Uterus (tissue), 3 donors: ENCODE measurements at regions not wholly inside any gene's neighbourhood (a gene's known extent, or its start where the extent isn't known, plus 50 kb on each side); places are given as distances from the start of the nearest gene placed in this dataset.
"Not testable (repeated sequence)": the region's sequence is repeated elsewhere in the genome, so short reads cannot be mapped to it uniquely, and the experiment has no call there.

Source experiments
- DNase-seq, 2 donors: peaks; one replicate each; pipeline ENCODE4 v3.0.0-alpha.2; 2019 to 2020
- H3K27ac ChIP-seq, 2 donors: fragments of 200-600 bp; sonication (generic); 1 replicate in 1 of 2; 2 replicates in 1 of 2; pipeline ENCODE4 v1.5.1; 2016 to 2018
- H3K27me3 ChIP-seq, 2 donors: fragments of 200-600 bp; sonication (generic); one replicate each; pipeline ENCODE4 v1.5.1; 2018 to 2019; ENCODE audit warnings: control low read depth in 1 of 2
- H3K36me3 ChIP-seq, 2 donors: fragments of 200-600 bp; sonication (generic); one replicate each; pipeline ENCODE4 v1.5.1; 2019; ENCODE audit warnings: control low read depth in 1 of 2
- H3K4me1 ChIP-seq, 2 donors: fragments of 200-600 bp; sonication (generic); one replicate each; pipeline ENCODE4 v1.5.1; 2018 to 2019; ENCODE audit warnings: control low read depth in 1 of 2
- H3K4me3 ChIP-seq, 2 donors: fragments of 200-600 bp; sonication (generic); 1 replicate in 1 of 2; 2 replicates in 1 of 2; pipeline ENCODE4 v1.5.1; 2018 to 2019; ENCODE audit warnings: mild to moderate bottlenecking in 1 of 2
- H3K9me3 ChIP-seq, 2 donors: fragments of 200-600 bp; sonication (generic); one replicate each; pipeline ENCODE4 v1.5.1; 2019; ENCODE audit warnings: control low read depth in 1 of 2
- POLR2A ChIP-seq, 2 donors: fragments of 450-650 bp; IDR thresholded peaks; one replicate each; pipeline ENCODE4 v1.6.1; 2016; ENCODE audit warnings: antibody characterized with exemption in 2 of 2, mild to moderate bottlenecking in 1 of 2, moderate library complexity in 1 of 2
- intact Hi-C: fragments of 100-400 bp; cut with DNase I; formaldehyde crosslinking; loops from one replicate; pipeline ENCODE4 v1.15.1; 2023; ENCODE audit warnings: low total_unique reads
- TF ChIP-seq, protein P1 (sequence below), 4 experiments: fragments of 200-600 bp in 2 of 4; fragments of 450-650 bp in 2 of 4; sonication (generic) in 2 of 4; IDR thresholded peaks; one replicate each; pipeline ENCODE4 v1.5.1; 2016 to 2019; ENCODE audit warnings: antibody characterized with exemption in 4 of 4, mild to moderate bottlenecking in 2 of 4, moderate library complexity in 1 of 4
- donor health status: DM: yes; HTN: yes; CAD: no.

DNA sequence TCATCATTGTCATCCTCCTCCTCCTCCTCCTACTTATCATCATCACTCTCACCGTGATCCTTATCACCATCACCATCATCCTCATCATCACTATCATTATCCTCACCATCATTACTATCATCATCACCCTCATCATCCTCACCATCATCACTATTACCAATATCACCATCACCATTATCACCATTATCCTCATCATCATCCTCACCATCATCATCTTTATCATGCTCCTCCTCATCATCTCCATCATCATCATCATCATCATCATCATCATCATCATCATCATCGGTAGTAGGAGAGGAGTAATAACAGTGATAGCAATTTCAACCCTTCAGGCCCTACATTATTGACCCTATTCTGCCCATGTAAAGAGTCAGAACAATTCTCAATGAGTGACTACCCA is 345.9 kb upstream of the ZNF32 start:
- intact Hi-C loops: no loop called here
- no peak overlapping the region for H3K27ac ChIP-seq
- TF ChIP-seq POLR2A (IDR thresholded peaks at IDR 0.05): no peak
- TF ChIP-seq, protein P1, sequence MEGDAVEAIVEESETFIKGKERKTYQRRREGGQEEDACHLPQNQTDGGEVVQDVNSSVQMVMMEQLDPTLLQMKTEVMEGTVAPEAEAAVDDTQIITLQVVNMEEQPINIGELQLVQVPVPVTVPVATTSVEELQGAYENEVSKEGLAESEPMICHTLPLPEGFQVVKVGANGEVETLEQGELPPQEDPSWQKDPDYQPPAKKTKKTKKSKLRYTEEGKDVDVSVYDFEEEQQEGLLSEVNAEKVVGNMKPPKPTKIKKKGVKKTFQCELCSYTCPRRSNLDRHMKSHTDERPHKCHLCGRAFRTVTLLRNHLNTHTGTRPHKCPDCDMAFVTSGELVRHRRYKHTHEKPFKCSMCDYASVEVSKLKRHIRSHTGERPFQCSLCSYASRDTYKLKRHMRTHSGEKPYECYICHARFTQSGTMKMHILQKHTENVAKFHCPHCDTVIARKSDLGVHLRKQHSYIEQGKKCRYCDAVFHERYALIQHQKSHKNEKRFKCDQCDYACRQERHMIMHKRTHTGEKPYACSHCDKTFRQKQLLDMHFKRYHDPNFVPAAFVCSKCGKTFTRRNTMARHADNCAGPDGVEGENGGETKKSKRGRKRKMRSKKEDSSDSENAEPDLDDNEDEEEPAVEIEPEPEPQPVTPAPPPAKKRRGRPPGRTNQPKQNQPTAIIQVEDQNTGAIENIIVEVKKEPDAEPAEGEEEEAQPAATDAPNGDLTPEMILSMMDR (IDR thresholded peaks at IDR 0.05): no peak
- H3K36me3 ChIP-seq: no peaks in the 10 kb centered on the region
- H3K27me3 ChIP-seq: no peaks in the 10 kb centered on the region
- H3K4me1 ChIP-seq: no peaks in the 10 kb centered on the region
- no peak for DNase-seq
- H3K4me3 ChIP-seq: no peak overlapping the region
- no peaks in the 10 kb centered on the region for H3K9me3 ChIP-seq

DNA sequence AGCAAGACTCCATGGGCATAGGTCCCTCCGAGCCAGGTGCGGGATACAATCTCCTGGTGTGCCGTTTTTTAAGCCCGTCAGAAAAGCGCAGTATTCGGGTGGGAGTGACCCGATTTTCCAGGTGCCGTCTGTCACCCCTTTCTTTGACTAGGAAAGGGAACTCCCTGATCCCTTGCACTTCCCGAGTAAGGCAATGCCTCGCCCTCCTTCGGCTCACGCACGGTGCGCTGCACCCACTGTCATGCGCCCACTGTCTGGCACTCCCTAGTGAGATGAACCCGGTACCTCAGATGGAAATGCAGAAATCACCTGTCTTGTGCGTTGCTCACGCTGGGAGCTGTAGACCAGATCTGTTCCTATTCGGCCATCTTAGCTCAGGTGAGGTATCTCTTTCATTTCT is 344.1 kb upstream of the ZNF32 start:
- intact Hi-C loops, H3K27me3 ChIP-seq, H3K9me3 ChIP-seq, DNase-seq, H3K4me1 ChIP-seq, H3K27ac ChIP-seq, H3K4me3 ChIP-seq, H3K36me3 ChIP-seq: not testable (repeated sequence)

DNA sequence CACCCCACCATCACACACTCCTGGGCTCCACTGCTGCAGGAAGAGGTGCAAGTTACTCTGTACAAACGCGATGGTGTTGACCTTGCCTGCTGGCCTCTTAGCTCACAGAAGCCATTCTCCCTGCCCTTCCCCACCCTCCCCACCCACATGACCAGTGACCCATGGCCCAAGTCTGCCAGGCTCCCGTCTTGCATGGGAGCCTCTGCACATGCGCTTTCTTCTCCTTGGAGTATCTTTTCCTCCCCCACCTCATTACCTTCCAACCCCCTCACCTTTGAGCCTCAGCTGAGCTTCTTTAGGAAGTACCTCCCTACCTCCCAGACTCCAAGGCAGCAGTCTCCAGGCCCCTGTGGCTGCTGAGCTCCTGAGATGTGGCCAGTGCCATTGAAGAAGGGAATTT is 337.7 kb upstream of the ZNF32 start:
- DNase-seq: no peak
- H3K4me1 ChIP-seq: no peaks in the 10 kb centered on the region

DNA sequence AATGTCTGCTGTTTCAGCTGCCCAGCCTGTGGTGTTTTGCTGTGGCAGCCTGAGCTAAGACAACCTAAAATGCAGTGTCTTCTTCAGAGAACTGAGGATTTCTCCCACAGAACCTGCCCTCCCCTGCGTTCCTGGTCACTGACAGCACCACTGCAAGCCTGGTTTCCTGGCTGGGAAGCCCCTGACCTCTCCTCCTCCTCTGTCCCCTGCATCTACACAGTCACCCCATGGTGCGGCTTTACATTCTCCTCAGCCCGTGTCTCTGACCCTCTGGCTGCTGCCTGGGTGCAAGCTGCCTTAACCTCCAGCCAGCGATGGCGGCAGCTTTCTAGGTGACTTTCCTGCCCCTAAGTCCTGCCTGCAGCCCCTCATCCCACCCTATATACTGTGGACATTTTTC is 337.3 kb upstream of the ZNF32 start:
- TF ChIP-seq POLR2A (IDR thresholded peaks at IDR 0.05): no peak
- TF ChIP-seq, protein P1 (IDR thresholded peaks at IDR 0.05): no peak
- intact Hi-C loops: no loop called here
- H3K36me3 ChIP-seq: no peaks in the 10 kb centered on the region
- H3K27ac ChIP-seq: no peak overlapping the region
- no peaks in the 10 kb centered on the region for H3K4me1 ChIP-seq
- H3K9me3 ChIP-seq: no peaks in the 10 kb centered on the region
- no peak overlapping the region for H3K4me3 ChIP-seq
- no peaks in the 10 kb centered on the region for H3K27me3 ChIP-seq
- DNase-seq: no peak

More for the DNA sequence above, 337.7 kb upstream of the ZNF32 start:
- Histone ChIP-seq H3K27ac (no peak overlapping the region), H3K36me3 (no peaks in the 10 kb centered on the region), H3K27me3 (no peaks in the 10 kb centered on the region), H3K4me3 (no peak overlapping the region), H3K9me3 (no peaks in the 10 kb centered on the region)
- intact Hi-C loops: no loop called here
- TF ChIP-seq POLR2A (IDR thresholded peaks at IDR 0.05): no peak
- TF ChIP-seq, protein P1 (IDR thresholded peaks at IDR 0.05): no peak

DNA sequence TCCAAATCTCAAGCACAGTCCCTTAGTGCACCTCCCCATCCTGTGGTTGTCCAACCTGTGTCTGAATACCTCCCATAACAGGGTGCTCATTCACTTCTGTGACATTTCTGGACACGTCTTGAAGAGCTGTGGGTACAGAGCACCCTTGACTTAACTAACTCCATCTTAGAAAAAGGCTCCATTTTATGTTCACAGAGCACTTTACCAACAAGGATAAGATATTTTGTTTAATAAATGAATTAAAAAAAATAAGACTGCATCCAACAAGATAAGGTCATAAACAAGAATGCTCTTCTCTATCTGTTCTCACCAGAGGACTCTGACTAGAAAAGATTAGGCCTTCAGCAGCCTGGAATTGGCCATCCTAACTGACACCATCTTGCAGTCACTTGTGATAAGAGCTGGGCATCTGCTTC is 335.2 kb upstream of the ZNF32 start:
- Histone ChIP-seq H3K4me1 (no peaks in the 10 kb centered on the region), H3K4me3 (no peak overlapping the region), H3K27ac (no peak overlapping the region), H3K9me3 (no peaks in the 10 kb centered on the region), H3K36me3 (no peaks in the 10 kb centered on the region), H3K27me3 (no peaks in the 10 kb centered on the region)
- DNase-seq: no peak
- TF ChIP-seq, protein P1 (IDR thresholded peaks at IDR 0.05): no peak
- no peak for TF ChIP-seq POLR2A (IDR thresholded peaks at IDR 0.05)
- intact Hi-C loops: no loop called here

DNA sequence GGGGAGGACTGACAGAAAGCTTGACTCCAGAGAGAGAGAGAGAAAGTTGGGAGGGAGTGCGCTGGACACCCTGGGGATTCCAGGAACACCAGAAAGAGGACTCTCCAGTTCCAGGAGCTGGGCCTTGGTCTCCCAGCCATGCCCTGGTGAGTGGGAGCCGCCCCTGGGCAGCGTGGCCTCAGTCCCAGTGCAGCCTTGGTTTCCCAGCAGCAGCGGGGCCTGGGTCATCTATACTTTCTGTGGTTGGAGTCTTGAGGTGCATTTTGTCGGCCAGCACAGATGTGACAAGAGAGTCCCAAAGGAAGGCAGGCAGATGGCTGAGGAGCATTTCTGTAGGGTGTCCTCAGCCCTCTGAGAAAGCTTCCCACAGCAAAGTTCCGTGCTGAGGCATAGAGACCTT is 334.7 kb upstream of the ZNF32 start:
- no peaks in the 10 kb centered on the region for H3K4me1 ChIP-seq
- no peaks in the 10 kb centered on the region for H3K36me3 ChIP-seq
- H3K27me3 ChIP-seq: no peaks in the 10 kb centered on the region
- no peaks in the 10 kb centered on the region for H3K9me3 ChIP-seq
- intact Hi-C loops: no loop called here
- TF ChIP-seq POLR2A (IDR thresholded peaks at IDR 0.05): no peak
- no peak overlapping the region for H3K27ac ChIP-seq
- DNase-seq: no peak
- H3K4me3 ChIP-seq: no peak overlapping the region
